ENCODE measurements at regions not wholly inside any gene's neighbourhood (a gene's known extent, or its start where the extent isn't known, plus 50 kb on each side); places are given as distances from the start of the nearest gene placed in this dataset.
A peak's percentile ranks its signal among the peaks of the same experiment; 100 is the strongest.

DNA sequence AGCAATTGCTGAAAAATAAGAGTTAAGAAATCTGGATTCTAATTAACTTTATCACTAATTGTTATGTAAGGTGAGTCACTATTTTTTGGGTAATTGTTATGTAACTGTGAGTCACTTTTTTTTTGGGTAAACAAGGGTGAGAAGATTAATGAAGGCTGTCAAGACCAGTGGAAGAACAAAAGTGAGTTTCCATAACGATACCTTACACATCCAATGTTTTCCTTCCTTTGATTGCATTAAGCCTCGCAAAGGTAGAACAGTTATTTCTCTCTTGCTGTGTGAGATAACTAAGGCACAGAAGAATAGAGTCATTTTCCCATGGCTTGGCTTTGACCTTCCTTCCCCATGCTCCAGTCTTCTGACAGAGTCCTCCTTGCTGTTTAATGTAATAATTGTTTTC, 374.7 kb downstream of the DDX10 start:
- in situ Hi-C loops (cut with MboI; ENCODE audit: low pct_unique_long_range_greater_than_20kb, low sequenced_read_pairs, unreplicated experiment) = no loop called here
- TF ChIP-seq, protein P1, sequence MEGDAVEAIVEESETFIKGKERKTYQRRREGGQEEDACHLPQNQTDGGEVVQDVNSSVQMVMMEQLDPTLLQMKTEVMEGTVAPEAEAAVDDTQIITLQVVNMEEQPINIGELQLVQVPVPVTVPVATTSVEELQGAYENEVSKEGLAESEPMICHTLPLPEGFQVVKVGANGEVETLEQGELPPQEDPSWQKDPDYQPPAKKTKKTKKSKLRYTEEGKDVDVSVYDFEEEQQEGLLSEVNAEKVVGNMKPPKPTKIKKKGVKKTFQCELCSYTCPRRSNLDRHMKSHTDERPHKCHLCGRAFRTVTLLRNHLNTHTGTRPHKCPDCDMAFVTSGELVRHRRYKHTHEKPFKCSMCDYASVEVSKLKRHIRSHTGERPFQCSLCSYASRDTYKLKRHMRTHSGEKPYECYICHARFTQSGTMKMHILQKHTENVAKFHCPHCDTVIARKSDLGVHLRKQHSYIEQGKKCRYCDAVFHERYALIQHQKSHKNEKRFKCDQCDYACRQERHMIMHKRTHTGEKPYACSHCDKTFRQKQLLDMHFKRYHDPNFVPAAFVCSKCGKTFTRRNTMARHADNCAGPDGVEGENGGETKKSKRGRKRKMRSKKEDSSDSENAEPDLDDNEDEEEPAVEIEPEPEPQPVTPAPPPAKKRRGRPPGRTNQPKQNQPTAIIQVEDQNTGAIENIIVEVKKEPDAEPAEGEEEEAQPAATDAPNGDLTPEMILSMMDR (IDR thresholded peaks at IDR 0.05; ENCODE audit: extremely low read depth, insufficient read depth, missing control alignments) = no peak
- no peak for DNase-seq (ENCODE audit: low spot score)

DNA sequence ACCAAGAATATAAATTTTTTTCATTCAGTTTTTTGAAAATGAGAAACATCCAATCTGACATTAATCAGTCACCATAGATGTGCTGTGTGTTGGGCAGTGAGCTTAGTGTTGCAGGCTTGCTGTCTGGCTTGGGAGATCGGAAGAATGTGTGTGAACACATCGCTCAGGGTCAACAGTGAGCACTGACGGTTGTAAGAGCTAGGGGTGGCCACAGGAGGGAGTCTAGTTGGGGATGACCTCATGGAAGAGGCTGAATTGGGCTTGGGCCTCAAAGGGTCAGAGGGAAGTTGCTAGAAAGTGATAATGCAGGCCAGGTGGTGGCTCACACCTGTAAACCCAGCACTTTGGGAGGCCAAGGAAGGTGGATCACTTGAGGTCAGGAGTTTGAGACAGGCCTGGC, 375.4 kb downstream of the DDX10 start:
- TF ChIP-seq, protein P1 (IDR thresholded peaks at IDR 0.05; ENCODE audit: extremely low read depth, insufficient read depth, missing control alignments) = peak; percentile 8
- DNase-seq (ENCODE audit: low spot score) = no peak
- in situ Hi-C loops (cut with MboI; ENCODE audit: low pct_unique_long_range_greater_than_20kb, low sequenced_read_pairs, unreplicated experiment) = no loop called here

DNA sequence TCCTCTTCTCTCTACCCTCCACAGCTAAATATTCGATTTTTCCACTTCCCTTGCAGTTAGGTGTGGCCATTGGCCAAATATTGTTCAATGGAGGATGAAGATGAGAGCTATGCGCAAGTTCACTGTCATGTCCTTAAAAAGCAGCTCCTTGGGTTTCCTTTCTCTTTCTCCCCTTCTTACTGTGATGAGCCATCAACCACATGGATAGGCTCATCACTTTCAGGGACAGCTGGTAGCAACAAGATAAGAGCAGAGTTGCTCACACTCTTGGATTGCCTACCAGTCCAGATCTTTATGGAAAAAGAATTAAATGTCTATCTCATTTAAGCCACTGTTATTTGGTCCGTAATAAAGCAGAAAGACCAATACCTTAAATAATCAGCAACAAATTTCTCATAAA, 377.0 kb downstream of the DDX10 start:
- no peak for DNase-seq (ENCODE audit: low spot score)
- TF ChIP-seq, protein P1 (IDR thresholded peaks at IDR 0.05; ENCODE audit: extremely low read depth, insufficient read depth, missing control alignments) = no peak
- in situ Hi-C loops (cut with MboI; ENCODE audit: low pct_unique_long_range_greater_than_20kb, low sequenced_read_pairs, unreplicated experiment) = no loop called here

DNA sequence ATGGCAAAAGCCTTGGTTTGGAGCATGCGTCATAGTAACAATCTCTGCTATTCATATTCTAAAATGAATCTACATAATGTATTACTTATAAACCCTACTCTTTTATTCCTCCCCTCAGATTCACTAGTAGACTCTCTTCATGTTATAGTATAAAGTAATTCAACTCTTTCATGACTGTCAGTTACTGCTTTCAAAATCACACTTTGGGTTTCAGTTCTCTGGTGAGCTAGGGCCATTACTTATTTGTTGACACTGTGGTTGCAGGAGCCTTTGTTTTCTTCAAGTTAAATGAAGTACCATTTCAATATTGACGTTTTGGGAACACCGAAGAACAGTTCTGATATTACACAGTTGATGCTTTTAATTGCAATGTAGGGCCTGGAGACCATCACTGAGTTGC, 378.4 kb downstream of the DDX10 start:
- in situ Hi-C loops (cut with MboI; ENCODE audit: low pct_unique_long_range_greater_than_20kb, low sequenced_read_pairs, unreplicated experiment) = no loop called here
- TF ChIP-seq, protein P1 (IDR thresholded peaks at IDR 0.05; ENCODE audit: extremely low read depth, insufficient read depth, missing control alignments) = no peak
- peak; percentile 5 for DNase-seq (ENCODE audit: low spot score)

DNA sequence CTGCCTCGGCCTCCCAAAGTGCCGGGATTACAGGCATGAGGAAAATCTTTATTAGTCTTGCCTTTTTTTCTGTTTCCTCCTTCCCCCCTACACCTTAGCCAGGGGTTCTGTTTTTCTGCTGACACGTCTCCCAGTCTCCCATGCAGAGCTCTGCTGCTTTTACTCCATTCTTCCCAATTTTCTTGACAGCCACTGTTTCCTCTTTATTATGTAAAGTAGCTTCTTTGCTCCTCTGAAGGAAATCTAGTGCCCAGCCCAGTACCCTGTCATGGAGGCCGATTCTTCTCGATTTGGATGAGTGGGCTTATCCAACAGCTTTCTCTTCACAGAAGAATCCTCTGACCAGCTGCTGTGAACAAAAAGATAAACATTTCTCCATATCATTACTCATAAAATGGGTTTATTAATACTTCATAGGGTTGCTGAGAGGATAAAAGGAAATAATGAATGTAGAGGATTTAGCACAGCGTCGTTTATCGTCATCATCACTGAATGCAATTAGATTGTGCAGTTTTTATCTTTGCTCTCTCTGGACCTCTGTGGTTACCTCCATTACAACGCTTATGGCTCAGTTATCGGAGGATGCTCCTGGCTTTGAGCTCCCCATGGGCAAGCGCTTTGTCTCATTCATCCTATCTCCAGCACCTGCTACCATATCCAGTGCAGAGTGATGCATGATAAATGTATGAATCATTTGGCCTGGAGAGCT, 375.6 kb upstream of the C11orf87 start:
- in situ Hi-C loops (cut with MboI; ENCODE audit: low pct_unique_long_range_greater_than_20kb, low sequenced_read_pairs, unreplicated experiment) = no loop called here
- TF ChIP-seq, protein P1 (IDR thresholded peaks at IDR 0.05; ENCODE audit: extremely low read depth, insufficient read depth, missing control alignments) = no peak
- DNase-seq (ENCODE audit: low spot score) = no peak

DNA sequence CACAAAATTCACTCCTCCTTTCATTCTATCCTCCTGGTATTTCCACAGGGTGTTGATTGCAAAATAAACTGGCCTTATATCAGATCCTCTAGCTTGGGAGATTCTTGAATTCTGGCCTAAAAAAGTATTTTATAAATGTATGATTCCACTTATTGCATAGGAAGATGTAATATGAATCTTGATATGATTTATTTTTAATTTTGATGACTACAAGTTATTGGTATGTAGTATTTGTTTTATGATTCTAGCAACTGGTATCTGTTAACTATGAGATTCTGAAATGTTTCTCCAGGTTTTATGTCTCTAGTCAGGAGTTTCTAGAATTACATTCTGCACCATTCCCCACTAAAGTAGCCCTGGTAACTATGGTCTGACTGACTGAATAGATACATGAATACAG, 373.9 kb upstream of the C11orf87 start:
- TF ChIP-seq, protein P1 (IDR thresholded peaks at IDR 0.05; ENCODE audit: extremely low read depth, insufficient read depth, missing control alignments) = no peak
- in situ Hi-C loops (cut with MboI; ENCODE audit: low pct_unique_long_range_greater_than_20kb, low sequenced_read_pairs, unreplicated experiment) = no loop called here
- DNase-seq (ENCODE audit: low spot score) = no peak
